H9 (cell line): ENCODE measurements at regions not wholly inside any gene's neighbourhood (a gene's known extent, or its start where the extent isn't known, plus 50 kb on each side); places are given as distances from the start of the nearest gene placed in this dataset.

Source experiments
- DNase-seq: peaks from one replicate; pipeline ENCODE4 v3.0.0-alpha.2; 2017
- H2AFZ ChIP-seq: one replicate; pipeline ENCODE4 v1.6.1; 2013; ENCODE audit warnings: mild to moderate bottlenecking, low read length, control low read depth, moderate library complexity
- H2AK5ac ChIP-seq: 2 replicates; pipeline ENCODE4 v1.6.1; 2013; ENCODE audit warnings: low read length, control low read depth, mixed read lengths; ENCODE audit not compliant: insufficient read length
- H2BK120ac ChIP-seq: one replicate; pipeline ENCODE4 v1.6.1; 2013; ENCODE audit warnings: low read depth, mild to moderate bottlenecking, low read length, control low read depth, inconsistent platforms; ENCODE audit not compliant: poor library complexity, severe bottlenecking
- H2BK12ac ChIP-seq: 2 replicates; pipeline ENCODE4 v1.6.1; 2013; ENCODE audit warnings: low read length, control low read depth, mixed read lengths, low read depth; ENCODE audit not compliant: insufficient read length
- H2BK15ac ChIP-seq: 2 replicates; pipeline ENCODE4 v1.6.1; 2013; ENCODE audit warnings: low read depth, low read length, control low read depth
- H2BK20ac ChIP-seq: one replicate; pipeline ENCODE4 v1.6.1; 2013; ENCODE audit warnings: low read depth, mild to moderate bottlenecking, low read length, control low read depth, inconsistent platforms; ENCODE audit not compliant: poor library complexity, severe bottlenecking
- H2BK5ac ChIP-seq: 2 replicates; pipeline ENCODE4 v1.6.1; 2013; ENCODE audit warnings: low read length, control low read depth, mixed read lengths; ENCODE audit not compliant: insufficient read length
- H3K14ac ChIP-seq: 2 replicates; pipeline ENCODE4 v1.6.1; 2013; ENCODE audit warnings: low read length, control low read depth; ENCODE audit not compliant: insufficient read depth
- H3K18ac ChIP-seq: 2 replicates; pipeline ENCODE4 v1.6.1; 2013; ENCODE audit warnings: low read depth, mild to moderate bottlenecking, mixed read lengths, low read length, control low read depth; ENCODE audit not compliant: insufficient read length
- H3K23ac ChIP-seq: 2 replicates; pipeline ENCODE4 v1.6.1; 2013; ENCODE audit warnings: low read length, control low read depth, mixed read lengths, low read depth; ENCODE audit not compliant: insufficient read length
- H3K23me2 ChIP-seq: 2 replicates; pipeline ENCODE4 v1.6.1; 2013; ENCODE audit warnings: low read depth, mild to moderate bottlenecking, mixed read lengths, low read length, control low read depth; ENCODE audit not compliant: insufficient read length, poor library complexity, severe bottlenecking
- H3K27ac ChIP-seq: 2 replicates; pipeline ENCODE4 v1.5.1; 2013; ENCODE audit warnings: low read length, control low read depth, mixed read lengths, low read depth; ENCODE audit not compliant: insufficient read length
- H3K27me3 ChIP-seq: 2 replicates; pipeline ENCODE4 v1.6.1; 2013; ENCODE audit warnings: low read length, control low read depth, inconsistent platforms; ENCODE audit not compliant: insufficient read depth
- H3K4ac ChIP-seq: 2 replicates; pipeline ENCODE4 v1.6.1; 2013; ENCODE audit warnings: low read depth, mild to moderate bottlenecking, control low read depth, inconsistent platforms, low read length, moderate library complexity
- H3K4me1 ChIP-seq: 2 replicates; pipeline ENCODE4 v1.6.1; 2013; ENCODE audit warnings: low read length, control low read depth, inconsistent platforms; ENCODE audit not compliant: insufficient read depth
- H3K4me2 ChIP-seq: 2 replicates; pipeline ENCODE4 v1.6.1; 2013; ENCODE audit warnings: low read length, control low read depth, mixed read lengths; ENCODE audit not compliant: insufficient read length, insufficient read depth
- H3K56ac ChIP-seq: 2 replicates; pipeline ENCODE4 v1.6.1; 2013; ENCODE audit warnings: low read depth, mild to moderate bottlenecking, mixed read lengths, low read length, control low read depth; ENCODE audit not compliant: insufficient read length
- H3K79me1 ChIP-seq: 2 replicates; pipeline ENCODE4 v1.6.1; 2013; ENCODE audit warnings: low read depth, mild to moderate bottlenecking, moderate library complexity, low read length, control low read depth, inconsistent platforms; ENCODE audit not compliant: insufficient read depth, poor library complexity, severe bottlenecking
- H3K79me2 ChIP-seq: 2 replicates; pipeline ENCODE4 v1.6.1; 2013; ENCODE audit warnings: low read length, control low read depth, inconsistent platforms; ENCODE audit not compliant: insufficient read depth
- H3K9ac ChIP-seq: 2 replicates; pipeline ENCODE4 v1.6.1; 2013; ENCODE audit warnings: low read length, control low read depth, mixed read lengths; ENCODE audit not compliant: insufficient read length; ENCODE audit errors: extremely low read depth
- H3K9me3 ChIP-seq: one replicate; pipeline ENCODE4 v1.6.1; 2013; ENCODE audit warnings: low read depth, low read length, inconsistent platforms; ENCODE audit not compliant: control insufficient read depth
- H3T11ph ChIP-seq: one replicate; pipeline ENCODE4 v1.6.1; 2013; ENCODE audit warnings: mild to moderate bottlenecking, low read length, control low read depth, inconsistent platforms
- H4K20me1 ChIP-seq: one replicate; pipeline ENCODE4 v1.6.1; 2013; ENCODE audit not compliant: control insufficient read depth, insufficient read length, insufficient read depth
- H4K5ac ChIP-seq: 2 replicates; pipeline ENCODE4 v1.6.1; 2013; ENCODE audit warnings: low read depth, mild to moderate bottlenecking, mixed read lengths, low read length, control low read depth; ENCODE audit not compliant: insufficient read length
- H4K8ac ChIP-seq: replicated peaks from 2 replicates; pipeline ENCODE4 v1.6.1; 2013; ENCODE audit warnings: low read length, control low read depth, mixed read lengths, low read depth; ENCODE audit not compliant: insufficient read length
- H4K91ac ChIP-seq: 2 replicates; pipeline ENCODE4 v1.6.1; 2013; ENCODE audit warnings: low read depth, mild to moderate bottlenecking, moderate library complexity, mixed read lengths, low read length, control low read depth; ENCODE audit not compliant: insufficient read length
- H3K27ac Mint-ChIP-seq, 3 experiments: 2 replicates in 2 of 3; 3 replicates in 1 of 3; pipeline ENCODE4 v1.8.0; 2020 to 2021; ENCODE audit warnings: mixed read lengths in 3 of 3, mild to moderate bottlenecking in 1 of 3, moderate library complexity in 1 of 3
- H3K27me3 Mint-ChIP-seq: 2 replicates; pipeline ENCODE4 v1.8.0; 2021; ENCODE audit warnings: low read depth, mild to moderate bottlenecking, moderate library complexity, mixed read lengths
- H3K36me3 Mint-ChIP-seq, 3 experiments: 2 replicates in 2 of 3; 3 replicates in 1 of 3; pipeline ENCODE4 v1.8.0; 2020 to 2021; ENCODE audit warnings: low read depth in 3 of 3, mixed read lengths in 3 of 3; ENCODE audit not compliant: insufficient read depth in 1 of 3
- H3K4me1 Mint-ChIP-seq, 2 experiments: 2 replicates each; pipeline ENCODE4 v1.8.0; 2020; ENCODE audit warnings: mixed read lengths in 2 of 2
- H3K4me3 Mint-ChIP-seq, 2 experiments: 2 replicates in 1 of 2; 3 replicates in 1 of 2; pipeline ENCODE4 v1.8.0; 2020 to 2021; ENCODE audit warnings: mild to moderate bottlenecking in 2 of 2, mixed read lengths in 2 of 2, moderate library complexity in 1 of 2
- H3K9me3 Mint-ChIP-seq, 2 experiments: 2 replicates in 1 of 2; 3 replicates in 1 of 2; pipeline ENCODE4 v1.8.0; 2020; ENCODE audit warnings: mild to moderate bottlenecking in 2 of 2, mixed read lengths in 2 of 2, moderate library complexity in 1 of 2
- CTCF ChIP-seq: fragments of 200-600 bp; sonication (generic); conservative IDR thresholded peaks from 3 replicates; pipeline ENCODE4 v1.8.0; 2021; ENCODE audit warnings: antibody characterized with exemption, mild to moderate bottlenecking
- WGBS: extraction: QIAGEN DNeasy Blood & Tissue Kit; methylation state at CpG from one replicate; pipeline ENCODE4 v1.1.7; 2013; ENCODE audit warnings: missing lambda C conversion rate, low lambda C conversion rate, mixed read lengths; ENCODE audit not compliant: insufficient read length; ENCODE audit errors: extremely low coverage; 5-methylcytosine and 5-hydroxymethylcytosine counted together

DNA sequence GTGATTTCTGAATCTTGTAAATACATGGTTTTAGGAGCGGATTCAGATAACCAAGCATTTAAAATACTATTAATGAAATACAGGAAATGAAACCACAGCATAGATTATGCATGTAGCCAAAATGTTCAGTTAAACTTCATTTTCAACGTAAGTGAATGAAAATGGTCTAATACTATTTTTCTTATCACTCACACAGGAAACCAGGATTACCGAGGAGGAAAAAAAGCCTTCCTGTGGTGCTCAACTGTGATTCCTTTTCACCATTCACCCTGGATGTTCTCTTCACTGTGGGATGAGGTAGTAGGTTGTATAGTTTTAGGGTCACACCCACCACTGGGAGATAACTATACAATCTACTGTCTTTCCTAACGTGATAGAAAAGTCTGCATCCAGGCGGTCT is 83.4 kb upstream of the ZNF169 start:
- no peak overlapping the region for H3K4me3 Mint-ChIP-seq

More for the DNA sequence above, 83.4 kb upstream of the ZNF169 start:
- no peak overlapping the region for H3K14ac ChIP-seq
- no peak for DNase-seq
- no peak overlapping the region for H4K91ac ChIP-seq
- H3K4me1 ChIP-seq, result no peaks in the 10 kb centered on the region
- H3K23ac ChIP-seq, result no peak overlapping the region
- no peak overlapping the region for H3K9ac ChIP-seq
- H3K18ac ChIP-seq, result no peak overlapping the region
- no peaks in the 10 kb centered on the region for H3K79me1 ChIP-seq
- H2BK15ac ChIP-seq, result no peak overlapping the region
- no peak overlapping the region for H3K4ac ChIP-seq
- H2AFZ ChIP-seq, result no peak overlapping the region
- no peaks in the 10 kb centered on the region for H3K9me3 ChIP-seq
- H3K23me2 ChIP-seq, result no peaks in the 10 kb centered on the region
- no peak overlapping the region for H2AK5ac ChIP-seq
- H2BK120ac ChIP-seq, result no peak overlapping the region
- Mint-ChIP-seq H3K36me3 (peaks cover 17 to 64% (median 47%) of the 10 kb centered on the region in 3 experiments), H3K27ac (no peak overlapping the region; a peak in 1 of 7 replicates), H3K4me1 (peaks cover 28 to 37% of the 10 kb centered on the region in 2 experiments), H3K9me3 (no peaks in the 10 kb centered on the region; a peak in 1 of 5 replicates), H3K27me3 (no peaks in the 10 kb centered on the region)
- H3K56ac ChIP-seq, result no peak overlapping the region
- H4K5ac ChIP-seq, result no peak overlapping the region
- no peak overlapping the region for H2BK12ac ChIP-seq
- H3T11ph ChIP-seq, result no peak overlapping the region
- H4K8ac ChIP-seq, result no peak overlapping the region
- peaks cover 43% of the 10 kb centered on the region; the same call in 1 of the 2 replicates for H3K79me2 ChIP-seq
- H3K4me2 ChIP-seq, result no peak overlapping the region
- H3K27me3 ChIP-seq, result no peaks in the 10 kb centered on the region
- H2BK5ac ChIP-seq, result no peak overlapping the region
- no peak for TF ChIP-seq CTCF
- H2BK20ac ChIP-seq, result no peak overlapping the region
- no CpG with 5 or more reads among the region's 5 CpGs for WGBS
- H4K20me1 ChIP-seq, result no peaks in the 10 kb centered on the region
- H3K27ac ChIP-seq, result no peak overlapping the region
